Urinary bladder (tissue), 3 donors: ENCODE measurements at regions not wholly inside any gene's neighbourhood (a gene's known extent, or its start where the extent isn't known, plus 50 kb on each side); places are given as distances from the start of the nearest gene placed in this dataset.
"Not testable (repeated sequence)": the region's sequence is repeated elsewhere in the genome, so short reads cannot be mapped to it uniquely, and the experiment has no call there.

ENCODE experiments used
- DNase-seq: peaks from one replicate; pipeline ENCODE4 v3.0.0-alpha.2; 2015; ENCODE audit errors: extremely low spot score
- H3K27ac ChIP-seq: one replicate; pipeline ENCODE4 v1.5.1; 2013; ENCODE audit warnings: low read depth, mild to moderate bottlenecking, moderate library complexity
- H3K36me3 ChIP-seq: one replicate; pipeline ENCODE4 v1.6.1; 2013; ENCODE audit warnings: mild to moderate bottlenecking, moderate library complexity; ENCODE audit not compliant: insufficient read depth
- H3K4me1 ChIP-seq: one replicate; pipeline ENCODE4 v1.6.1; 2013; ENCODE audit warnings: mild to moderate bottlenecking, moderate library complexity; ENCODE audit not compliant: insufficient read depth
- H3K4me3 ChIP-seq: one replicate; pipeline ENCODE4 v1.5.1; 2013; ENCODE audit warnings: low read depth, low read length
- WGBS: extraction: QIAGEN DNeasy Blood & Tissue Kit; methylation state at CpG from one replicate; pipeline ENCODE4 v1.1.7; 2013; 5-methylcytosine and 5-hydroxymethylcytosine counted together
- donor health status: healthy with polysubstance abuse.
- donor health status: healthy.

DNA sequence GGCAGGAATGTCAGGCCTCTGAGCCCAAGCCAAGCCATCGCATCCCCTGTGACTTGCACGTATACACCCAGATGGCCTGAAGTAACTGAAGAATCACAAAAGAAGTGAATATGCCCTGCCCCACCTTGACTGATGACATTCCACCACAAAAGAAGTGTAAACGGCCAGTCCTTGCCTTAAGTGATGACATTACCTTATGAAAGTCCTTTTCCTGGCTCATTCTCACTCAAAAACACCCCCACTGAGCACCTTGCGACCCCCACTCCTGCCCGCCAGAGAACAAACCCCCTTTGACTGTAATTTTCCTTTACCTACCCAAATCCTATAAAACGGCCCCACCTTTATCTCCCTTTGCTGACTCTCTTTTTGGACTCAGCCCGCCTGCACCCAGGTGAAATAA lies 185.8 kb upstream of the MEIS1 start:
- H3K4me1 ChIP-seq, H3K4me3 ChIP-seq, DNase-seq, H3K36me3 ChIP-seq, H3K27ac ChIP-seq: not testable (repeated sequence)
- 85% methylated on average over 5 of the region's 7 CpGs for WGBS

DNA sequence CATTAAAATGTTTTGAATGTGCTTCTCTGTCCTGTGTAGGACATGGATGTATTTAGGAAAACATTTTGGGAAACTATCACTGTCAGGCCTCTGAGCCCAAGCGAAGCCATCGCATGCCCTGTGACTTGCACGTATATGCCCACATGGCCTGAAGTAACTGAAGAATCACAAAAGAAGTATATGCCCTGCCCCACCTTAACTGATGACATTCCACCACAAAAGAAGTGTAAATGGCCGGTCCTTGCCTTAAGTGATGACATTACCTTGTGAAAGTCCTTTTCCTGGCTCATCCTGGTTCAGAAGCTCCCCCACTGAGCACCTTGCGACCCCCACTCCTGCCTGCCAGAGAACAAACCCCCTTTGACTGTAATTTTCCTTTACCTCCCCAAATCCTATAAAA lies 191.1 kb upstream of the MEIS1 start:
- WGBS = 94% methylated on average over 5 of the region's 5 CpGs
- H3K4me3 ChIP-seq, H3K4me1 ChIP-seq, H3K27ac ChIP-seq, DNase-seq, H3K36me3 ChIP-seq: not testable (repeated sequence)

- H3K4me1 ChIP-seq, DNase-seq, H3K36me3 ChIP-seq, H3K4me3 ChIP-seq, H3K27ac ChIP-seq: not testable (repeated sequence)
- 80% methylated on average over 1 of the region's 1 CpG for WGBS
These were observed 192.0 kb upstream of the MEIS1 start for GRCh38 chr2:66242888-66243287.

DNA sequence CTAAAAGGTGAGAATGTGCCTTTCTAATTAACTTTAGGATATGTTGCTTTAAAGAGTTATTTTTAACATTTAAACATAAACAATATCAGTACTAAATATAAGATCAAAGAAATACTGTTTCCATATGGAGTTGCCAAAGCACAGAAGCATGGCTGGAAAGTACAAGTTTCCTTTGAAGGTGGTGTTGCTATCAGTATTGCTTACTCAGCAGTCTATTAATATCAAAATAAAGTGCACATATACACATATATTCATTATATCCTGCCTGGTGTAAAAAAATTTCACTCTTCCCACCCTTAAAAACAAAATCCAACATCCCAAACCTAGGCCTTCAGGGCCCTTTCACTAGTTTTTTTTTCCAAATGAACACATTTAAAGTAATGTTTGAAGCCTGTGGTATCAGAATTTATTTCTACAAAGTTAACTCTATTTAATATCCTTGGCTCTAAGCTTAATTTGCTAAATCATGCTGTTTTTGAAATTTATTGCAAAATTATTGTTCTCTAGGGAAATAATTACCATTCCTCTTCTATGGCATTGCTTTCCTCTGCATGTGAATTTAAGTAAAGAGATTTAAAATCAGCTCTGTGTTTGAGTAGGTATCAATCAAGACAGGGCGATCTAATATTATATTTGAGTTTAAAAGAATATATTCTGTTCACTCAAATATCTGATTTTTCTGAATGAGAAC lies 192.7 kb upstream of the MEIS1 start:
- H3K27ac ChIP-seq = no peak overlapping the region
- DNase-seq = no peak
- no peak overlapping the region for H3K4me3 ChIP-seq
- H3K4me1 ChIP-seq = no peaks in the 10 kb centered on the region
- no peaks in the 10 kb centered on the region for H3K36me3 ChIP-seq
- WGBS = 99% methylated on average over 1 of the region's 1 CpG

DNA sequence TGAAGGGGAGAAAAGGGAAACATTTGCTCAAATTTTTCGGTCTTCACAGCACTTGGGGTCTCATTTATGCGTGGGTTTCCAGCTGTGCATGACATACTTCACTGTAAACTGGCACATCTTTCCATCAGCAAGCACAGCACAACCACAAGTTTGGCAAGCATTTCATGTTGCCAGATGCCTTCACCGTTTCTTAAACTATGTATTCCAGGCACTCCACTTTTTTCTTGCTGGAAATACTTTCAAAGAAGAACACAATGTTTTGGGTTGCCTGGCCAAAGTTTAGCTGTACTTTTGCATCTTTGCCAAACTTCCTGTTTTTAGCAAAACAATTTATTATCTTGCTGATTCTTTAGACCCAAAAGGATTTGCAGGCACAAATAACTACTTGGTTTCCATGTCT lies 194.6 kb upstream of the MEIS1 start:
- H3K27ac ChIP-seq = no peak overlapping the region
- WGBS = 44% methylated on average over 3 of the region's 3 CpGs
- DNase-seq = no peak
- H3K4me1 ChIP-seq = no peaks in the 10 kb centered on the region
- H3K4me3 ChIP-seq = no peak overlapping the region
- no peaks in the 10 kb centered on the region for H3K36me3 ChIP-seq

- no peaks in the 10 kb centered on the region for H3K36me3 ChIP-seq
- 64% methylated on average over 7 of the region's 7 CpGs for WGBS
- no peak for DNase-seq
- no peak overlapping the region for H3K4me3 ChIP-seq
- H3K4me1 ChIP-seq = no peaks in the 10 kb centered on the region
- H3K27ac ChIP-seq = no peak overlapping the region
These were observed 195.3 kb upstream of the MEIS1 start for GRCh38 chr2:66239655-66240054.

DNA sequence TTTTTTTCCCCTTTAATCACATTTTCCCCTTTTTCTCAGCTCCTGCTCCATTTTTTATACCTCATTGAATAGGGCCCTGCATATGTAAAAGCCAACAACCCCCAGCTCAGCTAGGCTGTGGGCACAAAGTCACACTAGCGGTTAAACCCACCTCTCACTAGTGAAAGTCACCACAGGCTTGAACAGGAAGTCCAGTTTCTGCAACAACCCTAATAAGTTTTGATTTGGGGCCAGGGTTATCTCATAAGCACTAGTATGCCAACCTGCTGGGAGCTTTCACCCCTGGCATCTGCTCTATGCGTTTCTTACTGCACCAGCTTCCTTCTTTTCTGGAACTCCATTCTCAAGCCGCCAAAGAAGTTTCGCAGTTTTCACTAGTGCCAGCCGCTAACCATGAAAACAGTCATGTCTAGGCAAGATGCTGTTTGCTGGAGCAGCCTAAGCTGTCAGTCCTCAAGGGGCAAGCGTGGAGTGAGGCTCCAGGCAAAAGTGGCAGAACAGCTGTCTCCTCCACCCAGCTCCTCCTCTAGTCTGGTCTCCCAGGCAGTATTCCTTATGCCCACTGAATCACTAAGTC lies 197.0 kb upstream of the MEIS1 start:
- no peaks in the 10 kb centered on the region for H3K36me3 ChIP-seq
- WGBS = 86% methylated on average over 6 of the region's 6 CpGs
- H3K27ac ChIP-seq = no peak overlapping the region
- no peak for DNase-seq
- H3K4me3 ChIP-seq = no peak overlapping the region
- H3K4me1 ChIP-seq = no peaks in the 10 kb centered on the region

GRCh38 chr2:66236816-66237802 lies 197.8 kb upstream of the MEIS1 start:
- no peaks in the 10 kb centered on the region for H3K4me1 ChIP-seq
- no peaks in the 10 kb centered on the region for H3K36me3 ChIP-seq
- no peak overlapping the region for H3K4me3 ChIP-seq
- no peak for DNase-seq
- 88% methylated on average over 18 of the region's 18 CpGs for WGBS
- H3K27ac ChIP-seq = no peak overlapping the region

DNA sequence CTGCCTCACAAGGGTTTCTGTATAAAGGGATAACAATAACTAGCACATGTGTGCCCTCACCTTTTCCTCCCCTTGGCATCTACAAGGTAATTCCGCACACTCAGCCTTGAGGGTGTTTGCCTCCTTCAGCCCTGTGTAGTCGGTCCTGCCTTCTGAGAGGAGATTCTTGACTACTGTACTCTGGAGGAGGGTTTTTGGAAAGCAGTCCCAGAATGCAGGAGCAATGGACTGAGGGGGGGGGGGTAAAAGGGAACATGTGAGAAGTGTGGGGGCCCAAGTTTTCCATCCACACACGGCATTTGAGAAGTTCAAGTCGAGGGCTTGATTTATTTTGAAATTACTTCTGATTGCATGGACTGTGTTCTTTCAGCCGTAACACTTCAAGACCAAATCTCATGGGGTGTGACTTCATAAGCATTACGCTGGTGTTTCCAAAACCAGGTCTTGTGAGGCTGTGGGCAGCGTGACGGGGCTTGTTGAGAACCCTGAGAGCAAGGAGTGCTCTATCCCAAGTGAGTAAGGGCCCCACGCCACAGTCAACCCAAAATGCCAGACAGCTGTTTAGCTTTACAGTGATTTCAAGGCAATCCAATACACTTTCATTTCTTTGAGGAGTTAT lies 198.7 kb upstream of the MEIS1 start:
- Histone ChIP-seq H3K36me3 (no peaks in the 10 kb centered on the region), H3K27ac (no peak overlapping the region), H3K4me1 (no peaks in the 10 kb centered on the region), H3K4me3 (no peak overlapping the region)
- DNase-seq = no peak
- 92% methylated on average over 9 of the region's 9 CpGs for WGBS

DNA sequence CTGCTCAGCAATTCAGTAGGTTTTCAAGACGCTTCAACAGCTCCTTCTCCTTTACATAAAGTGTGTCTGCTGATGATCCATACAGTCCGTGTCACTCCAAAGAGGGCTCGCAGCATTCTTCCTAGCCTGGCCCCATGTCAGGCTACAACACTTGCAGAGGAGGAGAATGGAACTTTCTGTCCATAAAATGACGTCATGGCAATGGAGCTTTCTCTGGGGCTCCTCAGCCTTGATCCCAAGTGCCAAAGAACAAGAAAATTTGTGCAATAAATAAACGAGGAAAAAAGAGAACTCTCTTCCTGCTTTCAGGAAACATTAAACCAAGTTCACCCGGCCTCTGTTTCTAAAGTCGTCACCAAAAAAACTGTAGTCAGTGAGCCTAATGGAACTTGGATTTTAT lies 199.5 kb upstream of the MEIS1 start:
- 60% methylated on average over 7 of the region's 7 CpGs for WGBS

GRCh38 chr2:66233981-66234380 lies 200.9 kb upstream of the MEIS1 start:
- Histone ChIP-seq H3K36me3 (no peaks in the 10 kb centered on the region), H3K4me3 (no peak overlapping the region), H3K27ac (no peak overlapping the region), H3K4me1 (no peaks in the 10 kb centered on the region)
- 97% methylated on average over 2 of the region's 2 CpGs for WGBS
- no peak for DNase-seq

More for the DNA sequence above, 199.5 kb upstream of the MEIS1 start:
- no peak for DNase-seq
- H3K27ac ChIP-seq = no peak overlapping the region
- no peaks in the 10 kb centered on the region for H3K36me3 ChIP-seq
- H3K4me1 ChIP-seq = no peaks in the 10 kb centered on the region
- H3K4me3 ChIP-seq = no peak overlapping the region

- Histone ChIP-seq H3K27ac (no peak overlapping the region), H3K4me3 (no peak overlapping the region), H3K36me3 (no peaks in the 10 kb centered on the region), H3K4me1 (no peaks in the 10 kb centered on the region)
- WGBS = 49% methylated on average over 4 of the region's 4 CpGs
- DNase-seq = no peak
These were observed 206.8 kb upstream of the MEIS1 start for GRCh38 chr2:66228128-66228547.

GRCh38 chr2:66217039-66217585 lies 217.8 kb upstream of the MEIS1 start:
- Histone ChIP-seq H3K4me1 (no peaks in the 10 kb centered on the region), H3K36me3 (no peaks in the 10 kb centered on the region), H3K4me3 (no peak overlapping the region), H3K27ac (no peak overlapping the region)
- WGBS = 72% methylated on average over 8 of the region's 8 CpGs
- DNase-seq = no peak
